ENCODE measurements at regions not wholly inside any gene's neighbourhood (a gene's known extent, or its start where the extent isn't known, plus 50 kb on each side); places are given as distances from the start of the nearest gene placed in this dataset.

GRCh38 chr20:62580733-62581132, 61.6 kb upstream of the SLCO4A1 start:
- DNase-seq (ENCODE audit: low read depth in 1 of 2, low spot score in 1 of 2) = no peak
- CTCF ChIA-PET = interaction anchor here (1.0 to 1.2 kb wide), 2 partner anchors 11 to 39 kb away, joined by 3 to 4 read pairs; no protein-coding TSS in a partner anchor
- peak; percentile 11 to 25; a peak in 4 of 6 replicates for ATAC-seq
- H3K4me2 ChIP-seq = no peak overlapping the region
- no peaks in the 10 kb centered on the region for H3K9me3 ChIP-seq
- H3K4me3 ChIP-seq = no peak overlapping the region
- peaks cover 7% of the 10 kb centered on the region; the same call in 1 of the 3 replicates for H3K4me1 ChIP-seq
- 57% methylated on average over 9 of the region's 12 CpGs for WGBS (ENCODE audit: missing lambda C conversion rate)
- TF ChIP-seq CEBPB (IDR thresholded peaks at IDR 0.05) (no peak), CHD2 (IDR thresholded peaks at IDR 0.05; ENCODE audit: low read length, partially characterized antibody) (no peak), ZFP36 (IDR thresholded peaks at IDR 0.05; ENCODE audit: borderline replicate concordance, partially characterized antibody) (no peak), ZNF302 (CRISPR knock-in tag; IDR thresholded peaks at IDR 0.05) (no peak), PBX3 (IDR thresholded peaks at IDR 0.05) (no peak), RAD21 (conservative IDR thresholded peaks at IDR 0.05 in 1 of 2, IDR thresholded peaks at IDR 0.05 in 1 of 2) (no peak), EHMT2 (IDR thresholded peaks at IDR 0.05; ENCODE audit: low read depth) (no peak)
- no peak for FAIRE-seq
- POLR2A ChIA-PET = no interaction called here
- no peak overlapping the region for H3K27ac ChIP-seq

GRCh38 chr20:62581308-62581707, 61.0 kb upstream of the SLCO4A1 start:
- POLR2A ChIA-PET = no interaction called here
- WGBS (ENCODE audit: missing lambda C conversion rate) = 0% methylated on average over 1 of the region's 23 CpGs
- Histone ChIP-seq H3K4me1 (peaks cover 7% of the 10 kb centered on the region; the same call in 1 of the 3 replicates), H3K9me3 (no peaks in the 10 kb centered on the region), H3K4me2 (peak overlapping the region; percentile 50), H3K27ac (no peak overlapping the region), H3K4me3 (no peak overlapping the region)
- no peak for ATAC-seq
- no peak for FAIRE-seq
- TF ChIP-seq HOXB5 (CRISPR knock-in tag; IDR thresholded peaks at IDR 0.05) (no peak), E2F6 (IDR thresholded peaks at IDR 0.05; ENCODE audit: borderline replicate concordance, low read depth) (no peak), HEYL (CRISPR knock-in tag; IDR thresholded peaks at IDR 0.05) (no peak), CEBPB (IDR thresholded peaks at IDR 0.05) (no peak), HMGXB4 (CRISPR knock-in tag; IDR thresholded peaks at IDR 0.05; ENCODE audit: borderline replicate concordance) (no peak), MAFK (IDR thresholded peaks at IDR 0.05; ENCODE audit: partially characterized antibody) (no peak)
- DNase-seq (ENCODE audit: low read depth in 1 of 2, low spot score in 1 of 2) = no peak
- CTCF ChIA-PET = interaction anchor here (1.0 to 2.0 kb wide), 3 partner anchors 10 to 28 kb away, joined by 3 to 6 read pairs (median 4); no protein-coding TSS in a partner anchor

- TF ChIP-seq EHMT2 (IDR thresholded peaks at IDR 0.05; ENCODE audit: low read depth) (no peak), CEBPB (IDR thresholded peaks at IDR 0.05) (no peak), ZNF302 (CRISPR knock-in tag; IDR thresholded peaks at IDR 0.05) (no peak), ZSCAN20 (CRISPR knock-in tag; IDR thresholded peaks at IDR 0.05) (no peak), HOXB13 (CRISPR knock-in tag; IDR thresholded peaks at IDR 0.05; ENCODE audit: low read depth) (no peak)
- no peak for DNase-seq (ENCODE audit: low read depth in 1 of 2, low spot score in 1 of 2)
- no peak for ATAC-seq
- Histone ChIP-seq H3K9me3 (no peaks in the 10 kb centered on the region), H3K27ac (no peak overlapping the region), H3K4me3 (no peak overlapping the region), H3K4me1 (peaks cover 7% of the 10 kb centered on the region; the same call in 1 of the 3 replicates), H3K4me2 (peak overlapping the region; percentile 50)
- POLR2A ChIA-PET = no interaction called here
- WGBS (ENCODE audit: missing lambda C conversion rate) = 9% methylated on average over 16 of the region's 16 CpGs
- CTCF ChIA-PET = interaction anchor here (1.2 to 3.3 kb wide), 5 partner anchors 10 to 35 kb away, joined by 4 to 24 read pairs (median 6); no protein-coding TSS in a partner anchor
- FAIRE-seq = no peak
These were observed 60.5 kb upstream of the SLCO4A1 start for GRCh38 chr20:62581806-62582205.

GRCh38 chr20:62583424-62583920, 58.8 kb upstream of the SLCO4A1 start:
- FAIRE-seq (no peak), DNase-seq (ENCODE audit: low read depth in 1 of 2, low spot score in 1 of 2) (peak in 1 of 2 experiments; percentile 47), ATAC-seq (peak in 1 of 2 experiments; percentile 42; a peak in 2 of 6 replicates)
- CTCF ChIA-PET = interaction anchor here (0.7 to 3.3 kb wide), 15 partner anchors 10 to 208 kb away, joined by 3 to 24 read pairs (median 4); no protein-coding TSS in a partner anchor
- Histone ChIP-seq H3K9me3 (no peaks in the 10 kb centered on the region), H3K4me3 (no peak overlapping the region), H3K27ac (no peak overlapping the region), H3K4me2 (no peak overlapping the region), H3K4me1 (peaks cover 7% of the 10 kb centered on the region; the same call in 1 of the 3 replicates)
- POLR2A ChIA-PET = no interaction called here
- 23% methylated on average over 10 of the region's 12 CpGs for WGBS (ENCODE audit: missing lambda C conversion rate)
- TF ChIP-seq ATOH8 (CRISPR knock-in tag; IDR thresholded peaks at IDR 0.05; ENCODE audit: low read depth) (no peak), ZFP36 (IDR thresholded peaks at IDR 0.05; ENCODE audit: borderline replicate concordance, partially characterized antibody) (no peak), MAZ (IDR thresholded peaks at IDR 0.05; ENCODE audit: borderline replicate concordance, low read depth, low read length) (no peak), NFE2L2 (conservative IDR thresholded peaks at IDR 0.05; ENCODE audit: low read length) (no peak), MYC (IDR thresholded peaks at IDR 0.05; ENCODE audit: borderline replicate concordance, low read length) (no peak), EHF (CRISPR knock-in tag; IDR thresholded peaks at IDR 0.05) (no peak), HOXA7 (CRISPR knock-in tag; IDR thresholded peaks at IDR 0.05) (no peak), FOSB (CRISPR knock-in tag; IDR thresholded peaks at IDR 0.05) (no peak), FOSL2 (IDR thresholded peaks at IDR 0.05) (no peak), FOSL2 (CRISPR knock-in tag; IDR thresholded peaks at IDR 0.05) (no peak), HOXB13 (CRISPR knock-in tag; IDR thresholded peaks at IDR 0.05; ENCODE audit: low read depth) (no peak), POLR2A (IDR thresholded peaks at IDR 0.05; ENCODE audit: low read length) (no peak), EP300 (IDR thresholded peaks at IDR 0.05) (no peak), SREBF2 (IDR thresholded peaks at IDR 0.05) (no peak), MAFK (IDR thresholded peaks at IDR 0.05; ENCODE audit: partially characterized antibody) (no peak), ZNF302 (CRISPR knock-in tag; IDR thresholded peaks at IDR 0.05) (no peak)

All from A549 (cell line).